Breast epithelium (tissue), 4 donors: ENCODE measurements at regions not wholly inside any gene's neighbourhood (a gene's known extent, or its start where the extent isn't known, plus 50 kb on each side); places are given as distances from the start of the nearest gene placed in this dataset.

Experiments
- DNase-seq, 2 donors: peaks; one replicate each; pipeline ENCODE4 v3.0.0-alpha.2; 2019; ENCODE audit warnings: low spot score in 2 of 2
- H3K27ac ChIP-seq, 2 donors: fragments of 200-600 bp; sonication (generic) in 1 of 2; one replicate each; pipeline ENCODE4 v1.5.1; 2016 to 2019; ENCODE audit warnings: mild to moderate bottlenecking in 1 of 2
- H3K27me3 ChIP-seq, 2 donors: fragments of 200-600 bp; sonication (generic) in 1 of 2; one replicate each; pipeline versions ENCODE4 v1.5.1 to v1.6.0; 2017 to 2019; ENCODE audit warnings: control low read depth in 1 of 2, mild to moderate bottlenecking in 1 of 2
- H3K36me3 ChIP-seq: fragments of 200-600 bp; one replicate; pipeline ENCODE4 v1.5.1; 2019
- H3K4me1 ChIP-seq, 2 donors: fragments of 200-600 bp; sonication (generic); one replicate each; pipeline ENCODE4 v1.5.1; 2016 to 2019; ENCODE audit warnings: control low read depth in 1 of 2
- H3K4me3 ChIP-seq, 3 donors: fragments of 200-600 bp; sonication (generic); 1 replicate in 2 of 3; 2 replicates in 1 of 3; pipeline ENCODE4 v1.5.1; 2016 to 2019; ENCODE audit warnings: mild to moderate bottlenecking in 3 of 3, moderate library complexity in 2 of 3
- H3K9me3 ChIP-seq, 2 donors: fragments of 200-600 bp; sonication (generic) in 1 of 2; one replicate each; pipeline ENCODE4 v1.5.1; 2016 to 2019; ENCODE audit warnings: control low read depth in 1 of 2
- POLR2A ChIP-seq: fragments of 450-650 bp; IDR thresholded peaks from one replicate; pipeline ENCODE4 v1.6.1; 2016; ENCODE audit warnings: antibody characterized with exemption, mild to moderate bottlenecking, moderate library complexity
- POLR2AphosphoS5 ChIP-seq, 3 donors: sonication (generic); formaldehyde crosslinking; IDR thresholded peaks; one replicate each; pipeline ENCODE4 v1.6.1; 2017; ENCODE audit warnings: antibody characterized with exemption in 3 of 3
- intact Hi-C: fragments of 100-400 bp; cut with DNase I; formaldehyde crosslinking; loops from one replicate; pipeline ENCODE4 v1.15.1; 2023; ENCODE audit warnings: low total_unique reads
- TF ChIP-seq, protein P1 (sequence below), 3 donors: fragments of 450-650 bp; IDR thresholded peaks; one replicate each; pipeline ENCODE4 v1.5.1; 2016 to 2017; ENCODE audit warnings: antibody characterized with exemption in 3 of 3, mild to moderate bottlenecking in 3 of 3, moderate library complexity in 3 of 3

DNA sequence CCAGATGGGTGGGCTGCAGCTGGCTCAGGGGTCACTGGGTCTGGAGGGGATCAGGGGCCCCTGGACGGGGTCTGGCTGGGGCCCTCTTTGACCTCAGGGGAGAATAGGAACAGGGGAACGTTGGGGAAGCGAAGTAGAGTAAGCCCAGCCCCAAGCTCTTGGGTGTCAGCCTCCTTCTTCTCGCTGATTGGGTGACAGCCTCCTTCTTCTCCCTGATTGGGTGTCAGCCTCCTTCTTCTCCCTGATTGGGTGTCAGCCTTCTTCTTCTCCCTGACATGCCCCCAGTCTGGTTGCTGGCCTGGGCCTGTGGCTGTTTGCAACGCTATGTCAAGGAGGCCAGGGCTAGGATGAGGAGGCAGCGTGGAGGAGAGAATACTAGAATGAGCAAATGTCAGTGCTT lies 76.7 kb upstream of the CASZ1 start:
- no peak for DNase-seq
- Histone ChIP-seq H3K9me3 (no peaks in the 10 kb centered on the region), H3K4me3 (no peak overlapping the region), H3K4me1 (no peaks in the 10 kb centered on the region), H3K27ac (no peak overlapping the region), H3K27me3 (no peaks in the 10 kb centered on the region), H3K36me3 (no peaks in the 10 kb centered on the region)
- intact Hi-C loops = no loop called here
- TF ChIP-seq POLR2A (no peak), POLR2AphosphoS5 (IDR thresholded peaks at IDR 0.05) (no peak)
- TF ChIP-seq, protein P1, sequence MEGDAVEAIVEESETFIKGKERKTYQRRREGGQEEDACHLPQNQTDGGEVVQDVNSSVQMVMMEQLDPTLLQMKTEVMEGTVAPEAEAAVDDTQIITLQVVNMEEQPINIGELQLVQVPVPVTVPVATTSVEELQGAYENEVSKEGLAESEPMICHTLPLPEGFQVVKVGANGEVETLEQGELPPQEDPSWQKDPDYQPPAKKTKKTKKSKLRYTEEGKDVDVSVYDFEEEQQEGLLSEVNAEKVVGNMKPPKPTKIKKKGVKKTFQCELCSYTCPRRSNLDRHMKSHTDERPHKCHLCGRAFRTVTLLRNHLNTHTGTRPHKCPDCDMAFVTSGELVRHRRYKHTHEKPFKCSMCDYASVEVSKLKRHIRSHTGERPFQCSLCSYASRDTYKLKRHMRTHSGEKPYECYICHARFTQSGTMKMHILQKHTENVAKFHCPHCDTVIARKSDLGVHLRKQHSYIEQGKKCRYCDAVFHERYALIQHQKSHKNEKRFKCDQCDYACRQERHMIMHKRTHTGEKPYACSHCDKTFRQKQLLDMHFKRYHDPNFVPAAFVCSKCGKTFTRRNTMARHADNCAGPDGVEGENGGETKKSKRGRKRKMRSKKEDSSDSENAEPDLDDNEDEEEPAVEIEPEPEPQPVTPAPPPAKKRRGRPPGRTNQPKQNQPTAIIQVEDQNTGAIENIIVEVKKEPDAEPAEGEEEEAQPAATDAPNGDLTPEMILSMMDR (IDR thresholded peaks at IDR 0.05) = no peak

- no peaks in the 10 kb centered on the region for H3K36me3 ChIP-seq
- DNase-seq = no peak
- intact Hi-C loops = no loop called here
- no peak overlapping the region for H3K4me3 ChIP-seq
- H3K27ac ChIP-seq = no peak overlapping the region
- TF ChIP-seq, protein P1 (IDR thresholded peaks at IDR 0.05) = no peak
- TF ChIP-seq POLR2AphosphoS5 (IDR thresholded peaks at IDR 0.05) (no peak), POLR2A (no peak)
- no peaks in the 10 kb centered on the region for H3K9me3 ChIP-seq
- H3K27me3 ChIP-seq = no peaks in the 10 kb centered on the region
- no peaks in the 10 kb centered on the region for H3K4me1 ChIP-seq
These were observed 77.9 kb upstream of the CASZ1 start for GRCh38 chr1:10874351-10874750.

DNA sequence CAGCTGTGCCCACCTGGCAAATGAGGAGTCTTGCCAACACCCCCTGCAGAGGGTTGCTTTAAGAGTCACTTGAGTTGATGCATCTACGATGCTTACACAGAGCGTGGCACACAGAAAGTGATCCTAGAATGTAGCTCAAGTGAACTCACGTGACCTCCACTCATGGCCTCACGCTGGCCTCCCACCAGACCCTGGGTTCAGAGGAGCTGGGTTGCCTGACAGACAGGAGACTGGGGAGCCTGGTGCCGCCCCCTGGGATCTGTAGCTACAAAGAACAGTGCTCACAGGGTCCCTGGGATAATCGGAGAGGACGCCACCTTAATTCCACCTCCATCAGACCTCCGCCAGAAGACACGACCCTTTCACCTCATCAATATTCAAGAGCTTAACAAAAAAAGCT lies 81.4 kb upstream of the CASZ1 start:
- intact Hi-C loops = no loop called here
- no peak for DNase-seq
- no peaks in the 10 kb centered on the region for H3K4me1 ChIP-seq
- H3K4me3 ChIP-seq = no peak overlapping the region
- H3K27ac ChIP-seq = no peak overlapping the region
- TF ChIP-seq POLR2A = no peak
- TF ChIP-seq POLR2AphosphoS5 (IDR thresholded peaks at IDR 0.05) = no peak
- TF ChIP-seq, protein P1 (IDR thresholded peaks at IDR 0.05) = no peak
- no peaks in the 10 kb centered on the region for H3K9me3 ChIP-seq
- H3K27me3 ChIP-seq = no peaks in the 10 kb centered on the region
- H3K36me3 ChIP-seq = no peaks in the 10 kb centered on the region

- Histone ChIP-seq H3K4me3 (no peak overlapping the region), H3K36me3 (no peaks in the 10 kb centered on the region), H3K27me3 (no peaks in the 10 kb centered on the region), H3K4me1 (no peaks in the 10 kb centered on the region), H3K9me3 (no peaks in the 10 kb centered on the region), H3K27ac (no peak overlapping the region)
- no peak for TF ChIP-seq POLR2AphosphoS5 (IDR thresholded peaks at IDR 0.05)
- TF ChIP-seq POLR2A = no peak
- TF ChIP-seq, protein P1 (IDR thresholded peaks at IDR 0.05) = no peak
- no peak for DNase-seq
- intact Hi-C loops = no loop called here
These were observed 82.0 kb upstream of the CASZ1 start for GRCh38 chr1:10878469-10878868.

GRCh38 chr1:10880063-10880462 lies 83.6 kb upstream of the CASZ1 start:
- intact Hi-C loops = no loop called here
- Histone ChIP-seq H3K4me3 (no peak overlapping the region), H3K27me3 (no peaks in the 10 kb centered on the region), H3K9me3 (no peaks in the 10 kb centered on the region), H3K4me1 (no peaks in the 10 kb centered on the region), H3K36me3 (no peaks in the 10 kb centered on the region), H3K27ac (no peak overlapping the region)
- TF ChIP-seq POLR2A = no peak
- no peak for TF ChIP-seq POLR2AphosphoS5 (IDR thresholded peaks at IDR 0.05)
- TF ChIP-seq, protein P1 (IDR thresholded peaks at IDR 0.05) = no peak
- no peak for DNase-seq
